ENCODE measurements at regions not wholly inside any gene's neighbourhood (a gene's known extent, or its start where the extent isn't known, plus 50 kb on each side); places are given as distances from the start of the nearest gene placed in this dataset.
A peak's percentile ranks its signal among the peaks of the same experiment; 100 is the strongest.

DNA sequence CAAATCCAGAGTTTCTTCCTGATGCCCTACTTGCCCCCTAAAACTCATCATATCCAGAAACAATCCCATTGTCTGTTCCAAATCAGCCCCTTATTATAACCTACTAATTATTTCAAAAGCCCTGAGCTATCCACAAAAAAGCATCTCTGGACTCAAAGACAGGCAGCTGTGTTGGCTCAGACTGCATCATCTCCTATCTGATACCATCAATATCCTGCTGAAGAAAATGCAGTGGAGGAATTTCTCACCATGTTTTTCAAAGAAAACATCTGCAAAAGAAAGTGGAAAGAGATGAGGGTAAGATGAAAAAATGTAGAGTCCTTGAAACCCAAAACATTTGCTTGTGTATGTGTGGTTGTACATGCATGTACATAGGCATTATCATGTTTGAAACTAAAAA is 153.0 kb upstream of the DEFB112 start:
- DNase-seq (ENCODE audit: low read depth, low spot score): no peak
- in situ Hi-C loops (cut with HindIII; ENCODE audit: low pct_unique_long_range_greater_than_20kb, low sequenced_read_pairs): no loop called here

DNA sequence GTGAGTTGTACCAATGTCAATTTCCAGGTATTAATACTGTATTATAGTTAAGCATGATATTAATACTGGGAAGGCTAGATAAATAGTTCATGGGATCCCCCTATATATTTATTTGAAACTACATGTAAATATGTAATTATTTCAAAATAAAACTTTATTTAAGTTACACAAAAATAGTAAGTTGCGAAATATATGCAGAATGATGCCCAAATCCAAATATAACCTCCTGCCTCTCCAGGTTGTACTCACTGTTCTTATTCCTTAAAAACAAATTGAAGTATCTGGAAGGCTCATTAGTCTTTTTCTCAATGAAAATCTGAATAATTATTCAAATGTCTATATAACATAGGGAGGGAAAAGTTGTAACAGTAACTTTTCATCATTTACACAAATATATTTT is 161.9 kb upstream of the DEFB112 start:
- DNase-seq (ENCODE audit: low read depth, low spot score): no peak
- in situ Hi-C loops (cut with HindIII; ENCODE audit: low pct_unique_long_range_greater_than_20kb, low sequenced_read_pairs): no loop called here

- DNase-seq (ENCODE audit: low read depth, low spot score): no peak
- in situ Hi-C loops (cut with HindIII; ENCODE audit: low pct_unique_long_range_greater_than_20kb, low sequenced_read_pairs): no loop called here
Observed at GRCh38 chr6:50213146-50213545, 163.4 kb upstream of the DEFB112 start.

DNA sequence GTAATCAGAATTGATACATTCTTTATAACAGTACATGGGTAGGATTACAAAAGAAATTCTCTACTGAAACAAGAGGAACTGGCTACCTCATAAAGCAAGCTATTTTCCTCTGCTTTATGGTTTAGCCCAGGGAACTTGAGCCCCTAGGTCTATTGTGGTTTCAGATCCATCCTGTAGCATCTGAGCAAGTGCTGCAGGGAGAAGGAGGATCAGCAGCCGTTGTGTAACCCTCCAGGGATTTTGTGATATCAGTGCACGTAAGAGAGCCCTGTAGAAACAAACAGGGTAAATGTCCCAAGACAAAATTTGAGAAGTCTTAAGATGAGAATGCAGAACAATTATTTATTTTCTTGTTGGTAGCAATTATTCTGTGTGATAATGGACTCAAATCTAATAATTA is 165.2 kb upstream of the DEFB112 start:
- in situ Hi-C loops (cut with HindIII; ENCODE audit: low pct_unique_long_range_greater_than_20kb, low sequenced_read_pairs): no loop called here
- no peak for DNase-seq (ENCODE audit: low read depth, low spot score)

DNA sequence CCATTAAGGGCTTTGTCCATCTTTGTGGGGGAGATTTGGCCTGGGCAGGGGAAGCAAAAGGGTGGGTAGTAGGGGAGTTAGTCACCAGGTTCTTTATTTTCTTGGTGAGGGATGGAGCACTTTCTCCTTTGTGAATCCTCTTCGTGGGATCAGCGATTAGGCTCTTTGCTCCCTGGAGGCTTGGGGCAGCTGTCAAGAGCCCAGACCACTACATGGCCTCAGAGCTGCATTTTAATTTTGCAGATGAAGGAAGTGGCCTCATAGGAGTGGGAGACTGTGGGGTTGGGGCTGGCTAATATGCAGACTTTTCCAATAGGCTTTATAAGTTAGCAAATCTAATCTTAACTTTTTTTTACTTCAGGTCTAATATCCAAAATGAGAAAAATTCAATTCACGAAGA is 168.1 kb upstream of the DEFB112 start:
- in situ Hi-C loops (cut with HindIII; ENCODE audit: low pct_unique_long_range_greater_than_20kb, low sequenced_read_pairs): no loop called here
- no peak for DNase-seq (ENCODE audit: low read depth, low spot score)

DNA sequence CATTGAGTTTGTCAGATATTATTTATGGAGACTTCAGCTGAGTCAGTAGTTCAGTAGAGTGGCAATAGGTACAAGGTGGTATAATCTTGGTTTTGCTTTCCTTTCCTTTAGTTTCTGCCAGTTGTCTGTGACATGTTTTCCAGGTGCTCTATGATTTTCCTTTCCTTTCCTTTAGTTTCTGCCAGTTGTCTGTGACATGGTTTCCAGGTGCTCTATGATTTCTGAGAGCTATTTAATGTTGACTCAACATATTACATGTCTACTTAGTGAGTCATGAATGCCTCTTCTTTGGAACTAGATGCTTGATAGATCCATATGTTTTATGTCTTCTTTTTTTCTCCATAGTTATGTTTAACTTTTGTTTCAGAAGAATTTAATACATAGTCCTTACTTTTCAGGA is 186.4 kb upstream of the DEFB112 start:
- in situ Hi-C loops (cut with HindIII; ENCODE audit: low pct_unique_long_range_greater_than_20kb, low sequenced_read_pairs): no loop called here
- no peak for DNase-seq (ENCODE audit: low read depth, low spot score)

GRCh38 chr6:50239853-50240252 is 190.1 kb upstream of the DEFB112 start:
- in situ Hi-C loops (cut with HindIII; ENCODE audit: low pct_unique_long_range_greater_than_20kb, low sequenced_read_pairs): no loop called here
- DNase-seq (ENCODE audit: low read depth, low spot score): no peak

DNA sequence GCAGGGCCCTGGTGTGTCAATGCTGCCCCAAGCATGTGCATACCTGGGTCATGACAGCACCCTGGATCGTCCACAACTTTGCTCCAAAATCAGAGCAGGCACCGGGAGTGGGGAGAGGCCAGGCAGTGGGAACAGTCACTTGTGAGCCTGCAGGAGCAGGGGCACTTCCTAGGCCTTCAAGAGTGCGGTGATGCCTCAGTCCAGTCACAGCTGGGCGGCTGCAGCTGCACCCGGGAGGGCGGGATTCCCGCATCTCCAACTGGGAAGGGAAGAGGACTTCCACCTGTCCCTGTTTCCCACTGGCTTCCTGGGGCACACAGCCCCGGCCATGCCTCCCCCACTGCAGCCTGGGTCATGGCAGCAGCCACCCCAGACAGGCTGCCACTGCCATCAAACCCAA is 191.3 kb upstream of the DEFB112 start:
- no peak for DNase-seq (ENCODE audit: low read depth, low spot score)
- in situ Hi-C loops (cut with HindIII; ENCODE audit: low pct_unique_long_range_greater_than_20kb, low sequenced_read_pairs): no loop called here

DNA sequence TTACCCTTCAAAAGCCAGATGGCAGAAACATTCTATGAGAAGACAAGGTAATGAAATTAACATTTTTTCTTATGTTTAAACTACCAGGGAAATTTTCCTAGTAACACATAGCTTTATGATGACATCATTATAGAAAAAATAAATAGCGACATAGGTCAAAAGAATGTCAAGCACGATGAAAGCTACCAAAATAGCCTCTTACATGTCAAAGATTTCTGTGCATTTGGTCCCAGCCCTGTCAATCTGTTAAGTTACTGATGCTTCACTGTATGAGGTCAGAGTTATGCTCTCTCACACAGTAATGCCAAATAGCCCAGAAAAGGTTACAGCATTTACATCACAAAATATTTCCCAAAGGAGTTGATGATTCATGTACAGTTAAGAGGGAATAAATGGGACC is 199.8 kb upstream of the DEFB112 start:
- DNase-seq (ENCODE audit: low read depth, low spot score): no peak
- in situ Hi-C loops (cut with HindIII; ENCODE audit: low pct_unique_long_range_greater_than_20kb, low sequenced_read_pairs): no loop called here

GRCh38 chr6:50257322-50257721 is 207.6 kb upstream of the DEFB112 start:
- no peak for DNase-seq (ENCODE audit: low read depth, low spot score)
- in situ Hi-C loops (cut with HindIII; ENCODE audit: low pct_unique_long_range_greater_than_20kb, low sequenced_read_pairs): no loop called here

DNA sequence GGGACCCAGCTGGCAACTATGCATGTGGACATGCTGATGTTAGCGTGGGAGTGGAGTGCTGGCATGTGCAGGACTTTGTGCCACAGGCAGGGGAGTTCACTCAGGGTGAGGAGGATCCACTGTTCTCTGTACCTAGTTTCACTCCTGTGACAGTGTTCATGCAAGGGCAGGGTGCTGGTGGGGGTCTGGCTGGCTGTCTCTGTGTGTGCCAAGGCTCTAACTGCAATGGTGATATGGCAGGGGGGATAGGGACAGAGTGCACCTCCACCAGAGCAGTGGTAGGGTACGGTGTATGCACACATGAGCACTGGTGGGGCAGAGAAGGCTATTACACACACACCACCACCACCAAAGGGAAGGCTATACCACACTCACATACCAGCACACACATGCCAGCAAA is 210.2 kb upstream of the DEFB112 start:
- in situ Hi-C loops (cut with HindIII; ENCODE audit: low pct_unique_long_range_greater_than_20kb, low sequenced_read_pairs): no loop called here
- no peak for DNase-seq (ENCODE audit: low read depth, low spot score)

- DNase-seq (ENCODE audit: low read depth, low spot score): peak; percentile 58
- in situ Hi-C loops (cut with HindIII; ENCODE audit: low pct_unique_long_range_greater_than_20kb, low sequenced_read_pairs): no loop called here
Observed at GRCh38 chr6:50264995-50265571, 215.4 kb upstream of the DEFB112 start.

- no peak for DNase-seq (ENCODE audit: low read depth, low spot score)
Observed at GRCh38 chr6:50270415-50270814, 220.7 kb upstream of the DEFB112 start.

GRCh38 chr6:50271266-50271665 is 221.5 kb upstream of the DEFB112 start:
- in situ Hi-C loops (cut with HindIII; ENCODE audit: low pct_unique_long_range_greater_than_20kb, low sequenced_read_pairs): no loop called here
- DNase-seq (ENCODE audit: low read depth, low spot score): no peak

More at GRCh38 chr6:50270415-50270814, 220.7 kb upstream of the DEFB112 start:
- in situ Hi-C loops (cut with HindIII; ENCODE audit: low pct_unique_long_range_greater_than_20kb, low sequenced_read_pairs): no loop called here

- DNase-seq (ENCODE audit: low read depth, low spot score): no peak
- in situ Hi-C loops (cut with HindIII; ENCODE audit: low pct_unique_long_range_greater_than_20kb, low sequenced_read_pairs): no loop called here
Observed at GRCh38 chr6:50271817-50272216, 222.1 kb upstream of the DEFB112 start.

DNA sequence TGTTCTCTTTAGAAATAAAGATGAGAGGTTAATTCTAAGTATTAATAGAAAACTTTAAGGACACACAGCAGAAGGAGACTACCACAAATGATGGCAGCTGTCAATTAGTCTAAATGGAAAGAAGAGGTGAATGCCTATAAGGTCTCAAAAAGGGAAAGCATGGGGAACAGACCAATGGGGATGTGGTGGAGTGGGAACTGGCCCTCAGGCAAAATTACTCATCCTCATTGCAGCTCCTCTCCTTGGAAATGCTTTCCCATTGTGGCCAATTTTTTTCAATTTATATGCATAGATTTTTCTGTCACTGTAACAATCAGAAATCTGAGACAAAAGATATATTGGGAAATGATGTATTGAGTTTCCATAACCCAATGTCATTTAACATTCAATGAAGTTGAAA is 222.9 kb upstream of the DEFB112 start:
- in situ Hi-C loops (cut with HindIII; ENCODE audit: low pct_unique_long_range_greater_than_20kb, low sequenced_read_pairs): no loop called here
- peak; percentile 16 for DNase-seq (ENCODE audit: low read depth, low spot score)

- in situ Hi-C loops (cut with HindIII; ENCODE audit: low pct_unique_long_range_greater_than_20kb, low sequenced_read_pairs): no loop called here
- no peak for DNase-seq (ENCODE audit: low read depth, low spot score)
Observed at GRCh38 chr6:50276771-50277261, 227.1 kb upstream of the DEFB112 start.

- DNase-seq (ENCODE audit: low read depth, low spot score): no peak
- in situ Hi-C loops (cut with HindIII; ENCODE audit: low pct_unique_long_range_greater_than_20kb, low sequenced_read_pairs): no loop called here
Observed at GRCh38 chr6:50277774-50278173, 228.0 kb upstream of the DEFB112 start.

- DNase-seq (ENCODE audit: low read depth, low spot score): peak; percentile 1
- in situ Hi-C loops (cut with HindIII; ENCODE audit: low pct_unique_long_range_greater_than_20kb, low sequenced_read_pairs): no loop called here
Observed at GRCh38 chr6:50278663-50279062, 228.9 kb upstream of the DEFB112 start.

DNA sequence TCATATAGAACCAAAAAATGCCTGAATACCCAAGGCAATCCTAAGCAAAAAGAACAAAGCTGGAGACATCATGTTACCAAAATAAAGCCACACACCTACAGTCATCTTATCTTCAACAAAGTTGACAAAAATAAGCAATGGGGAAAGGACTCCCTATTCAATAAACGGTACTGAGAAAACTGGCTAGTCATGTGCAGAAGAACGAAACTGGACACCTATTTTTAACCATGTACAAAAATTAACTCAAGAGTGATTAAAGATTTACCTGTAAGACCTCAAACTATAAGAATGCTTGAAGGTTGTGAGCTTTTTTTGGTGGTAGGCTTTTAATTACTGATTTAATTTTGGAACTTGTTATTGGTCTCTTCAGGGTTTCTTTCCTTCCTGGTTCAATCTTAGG is 236.0 kb upstream of the DEFB112 start:
- in situ Hi-C loops (cut with HindIII; ENCODE audit: low pct_unique_long_range_greater_than_20kb, low sequenced_read_pairs): no loop called here
- DNase-seq (ENCODE audit: low read depth, low spot score): no peak
